Hepatic stellate cell (primary cell): ENCODE measurements at regions not wholly inside any gene's neighbourhood (a gene's known extent, or its start where the extent isn't known, plus 50 kb on each side); places are given as distances from the start of the nearest gene placed in this dataset.
"Not testable (repeated sequence)": the region's sequence is repeated elsewhere in the genome, so short reads cannot be mapped to it uniquely, and the experiment has no call there.

Source experiments
- DNase-seq: peaks from one replicate; pipeline ENCODE4 v3.0.0; 2011; ENCODE audit warnings: low spot score

GRCh38 chr22:34841331-34841771 lies 224.6 kb upstream of the ISX start:
- DNase-seq, result no peak

GRCh38 chr22:34841911-34842310 lies 224.0 kb upstream of the ISX start:
- no peak for DNase-seq

- no peak for DNase-seq
Measured at GRCh38 chr22:34842630-34843029, 223.3 kb upstream of the ISX start.

GRCh38 chr22:34843743-34844142 lies 222.2 kb upstream of the ISX start:
- DNase-seq, result not testable (repeated sequence)

GRCh38 chr22:34845391-34845790 lies 220.6 kb upstream of the ISX start:
- no peak for DNase-seq

GRCh38 chr22:34847072-34847471 lies 218.9 kb upstream of the ISX start:
- no peak for DNase-seq

- no peak for DNase-seq
Measured at GRCh38 chr22:34849965-34850364, 216.0 kb upstream of the ISX start.

- DNase-seq, result no peak
Measured at GRCh38 chr22:34851918-34852662, 213.9 kb upstream of the ISX start.

- no peak for DNase-seq
Measured at GRCh38 chr22:34855471-34855870, 210.5 kb upstream of the ISX start.

GRCh38 chr22:34858066-34858465 lies 207.9 kb upstream of the ISX start:
- DNase-seq, result no peak

GRCh38 chr22:34861787-34862186 lies 204.2 kb upstream of the ISX start:
- no peak for DNase-seq

- DNase-seq, result no peak
Measured at GRCh38 chr22:34866081-34866480, 199.9 kb upstream of the ISX start.

GRCh38 chr22:34866495-34867131 lies 199.3 kb upstream of the ISX start:
- no peak for DNase-seq

GRCh38 chr22:34877506-34877905 lies 188.5 kb upstream of the ISX start:
- DNase-seq, result no peak

- DNase-seq, result no peak
Measured at GRCh38 chr22:34878171-34878570, 187.8 kb upstream of the ISX start.

GRCh38 chr22:34879001-34879400 lies 187.0 kb upstream of the ISX start:
- DNase-seq, result no peak

- no peak for DNase-seq
Measured at GRCh38 chr22:34880662-34881061, 185.3 kb upstream of the ISX start.

GRCh38 chr22:34881453-34881852 lies 184.5 kb upstream of the ISX start:
- DNase-seq, result no peak

GRCh38 chr22:34885852-34886251 lies 180.1 kb upstream of the ISX start:
- DNase-seq, result no peak

- no peak for DNase-seq
Measured at GRCh38 chr22:34886391-34886790, 179.6 kb upstream of the ISX start.

- DNase-seq, result no peak
Measured at GRCh38 chr22:34886812-34887211, 179.1 kb upstream of the ISX start.

GRCh38 chr22:34897126-34897525 lies 168.8 kb upstream of the ISX start:
- no peak for DNase-seq

GRCh38 chr22:34902335-34902734 lies 163.6 kb upstream of the ISX start:
- no peak for DNase-seq

GRCh38 chr22:34903416-34903815 lies 162.5 kb upstream of the ISX start:
- DNase-seq, result no peak
